HCT116 (cell line): ENCODE measurements at regions not wholly inside any gene's neighbourhood (a gene's known extent, or its start where the extent isn't known, plus 50 kb on each side); places are given as distances from the start of the nearest gene placed in this dataset.

Source experiments
- EZH2phosphoT487 ChIP-seq: fragments of 200-600 bp; IDR thresholded peaks from 2 replicates; pipeline ENCODE4 v1.6.1; 2018; ENCODE audit warnings: antibody characterized with exemption, borderline replicate concordance
- POLR2AphosphoS5 ChIP-seq: IDR thresholded peaks from 2 replicates; pipeline ENCODE4 v1.6.1; 2011; ENCODE audit warnings: mild to moderate bottlenecking, low read depth, low read length, moderate library complexity
- SIN3A ChIP-seq: IDR thresholded peaks from 2 replicates; pipeline ENCODE4 v1.6.1; 2012; ENCODE audit warnings: low read depth
- SP1 ChIP-seq: IDR thresholded peaks from 2 replicates; pipeline ENCODE4 v1.6.1; 2012; ENCODE audit warnings: low read depth
- TCF7L2 ChIP-seq: IDR thresholded peaks from 2 replicates; pipeline ENCODE4 v1.7.0; 2011; ENCODE audit warnings: borderline replicate concordance, inconsistent platforms; ENCODE audit not compliant: insufficient read depth, insufficient read length; ENCODE audit errors: extremely low read depth
- ZNF274 ChIP-seq: fragments of 200-500 bp; sonication (Bioruptor generic); IDR thresholded peaks from 2 replicates; pipeline ENCODE4 v1.6.1; 2014; ENCODE audit warnings: mild to moderate bottlenecking, low read depth, low read length, inconsistent platforms
- TF ChIP-seq, protein P1 (sequence below), 3 experiments: fragments of 200-600 bp in 1 of 3; sonication (generic) in 1 of 3; IDR thresholded peaks in 2 of 3; conservative IDR thresholded peaks in 1 of 3; 2 replicates each; pipeline ENCODE4 v1.5.1; 2012 to 2017; ENCODE audit warnings: low read depth in 2 of 3, low read length in 2 of 3, antibody characterized with exemption in 1 of 3, borderline replicate concordance in 1 of 3, control low read depth in 1 of 3, mild to moderate bottlenecking in 1 of 3, mixed read lengths in 1 of 3, mixed run types in 1 of 3, moderate library complexity in 1 of 3; ENCODE audit not compliant: insufficient read depth in 1 of 3
- TF ChIP-seq, protein P2 (sequence below): IDR thresholded peaks from 2 replicates; pipeline ENCODE4 v1.6.1; 2012
- TF ChIP-seq, protein P3 (sequence below): IDR thresholded peaks from 2 replicates; pipeline ENCODE4 v1.6.1; 2011; ENCODE audit warnings: mild to moderate bottlenecking, low read length, moderate library complexity; ENCODE audit not compliant: insufficient replicate concordance; ENCODE audit errors: extremely low read depth

DNA sequence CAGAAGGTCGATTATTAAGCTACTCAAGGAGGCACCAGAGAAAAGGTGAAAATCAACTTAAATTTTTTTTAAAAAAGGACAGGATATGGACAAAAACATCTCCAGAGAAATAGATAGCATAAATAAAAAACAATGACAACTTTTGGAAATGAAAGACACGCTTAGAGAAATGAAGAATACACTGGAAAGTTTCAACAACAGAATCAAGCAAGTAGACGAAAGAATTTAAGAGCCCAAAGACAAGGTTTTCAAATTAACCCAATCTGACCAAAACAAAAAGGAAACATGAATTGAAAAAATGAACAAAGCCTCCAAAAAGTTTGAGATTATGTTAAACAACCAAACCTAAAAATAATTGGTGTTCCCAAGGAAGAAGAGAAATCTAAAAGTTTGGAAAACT is 191.1 kb upstream of the BMP4 start:
- TF ChIP-seq TCF7L2, result no peak
- TF ChIP-seq, protein P1, sequence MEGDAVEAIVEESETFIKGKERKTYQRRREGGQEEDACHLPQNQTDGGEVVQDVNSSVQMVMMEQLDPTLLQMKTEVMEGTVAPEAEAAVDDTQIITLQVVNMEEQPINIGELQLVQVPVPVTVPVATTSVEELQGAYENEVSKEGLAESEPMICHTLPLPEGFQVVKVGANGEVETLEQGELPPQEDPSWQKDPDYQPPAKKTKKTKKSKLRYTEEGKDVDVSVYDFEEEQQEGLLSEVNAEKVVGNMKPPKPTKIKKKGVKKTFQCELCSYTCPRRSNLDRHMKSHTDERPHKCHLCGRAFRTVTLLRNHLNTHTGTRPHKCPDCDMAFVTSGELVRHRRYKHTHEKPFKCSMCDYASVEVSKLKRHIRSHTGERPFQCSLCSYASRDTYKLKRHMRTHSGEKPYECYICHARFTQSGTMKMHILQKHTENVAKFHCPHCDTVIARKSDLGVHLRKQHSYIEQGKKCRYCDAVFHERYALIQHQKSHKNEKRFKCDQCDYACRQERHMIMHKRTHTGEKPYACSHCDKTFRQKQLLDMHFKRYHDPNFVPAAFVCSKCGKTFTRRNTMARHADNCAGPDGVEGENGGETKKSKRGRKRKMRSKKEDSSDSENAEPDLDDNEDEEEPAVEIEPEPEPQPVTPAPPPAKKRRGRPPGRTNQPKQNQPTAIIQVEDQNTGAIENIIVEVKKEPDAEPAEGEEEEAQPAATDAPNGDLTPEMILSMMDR (IDR thresholded peaks at IDR 0.05 in 2 of 3, conservative IDR thresholded peaks at IDR 0.05 in 1 of 3; ENCODE audit: borderline replicate concordance in 1 of 3, insufficient read depth in 1 of 3, low read depth in 2 of 3, low read length in 2 of 3), result no peak
- TF ChIP-seq ZNF274, result no peak
- TF ChIP-seq, protein P2, sequence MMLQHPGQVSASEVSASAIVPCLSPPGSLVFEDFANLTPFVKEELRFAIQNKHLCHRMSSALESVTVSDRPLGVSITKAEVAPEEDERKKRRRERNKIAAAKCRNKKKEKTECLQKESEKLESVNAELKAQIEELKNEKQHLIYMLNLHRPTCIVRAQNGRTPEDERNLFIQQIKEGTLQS, result no peak
- TF ChIP-seq POLR2AphosphoS5, result no peak
- no peak for TF ChIP-seq EZH2phosphoT487
- TF ChIP-seq, protein P3, sequence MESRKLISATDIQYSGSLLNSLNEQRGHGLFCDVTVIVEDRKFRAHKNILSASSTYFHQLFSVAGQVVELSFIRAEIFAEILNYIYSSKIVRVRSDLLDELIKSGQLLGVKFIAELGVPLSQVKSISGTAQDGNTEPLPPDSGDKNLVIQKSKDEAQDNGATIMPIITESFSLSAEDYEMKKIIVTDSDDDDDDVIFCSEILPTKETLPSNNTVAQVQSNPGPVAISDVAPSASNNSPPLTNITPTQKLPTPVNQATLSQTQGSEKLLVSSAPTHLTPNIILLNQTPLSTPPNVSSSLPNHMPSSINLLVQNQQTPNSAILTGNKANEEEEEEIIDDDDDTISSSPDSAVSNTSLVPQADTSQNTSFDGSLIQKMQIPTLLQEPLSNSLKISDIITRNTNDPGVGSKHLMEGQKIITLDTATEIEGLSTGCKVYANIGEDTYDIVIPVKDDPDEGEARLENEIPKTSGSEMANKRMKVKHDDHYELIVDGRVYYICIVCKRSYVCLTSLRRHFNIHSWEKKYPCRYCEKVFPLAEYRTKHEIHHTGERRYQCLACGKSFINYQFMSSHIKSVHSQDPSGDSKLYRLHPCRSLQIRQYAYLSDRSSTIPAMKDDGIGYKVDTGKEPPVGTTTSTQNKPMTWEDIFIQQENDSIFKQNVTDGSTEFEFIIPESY, result no peak
- no peak for TF ChIP-seq SP1
- no peak for TF ChIP-seq SIN3A
